GF-D8 (cell line): ENCODE measurements at regions not wholly inside any gene's neighbourhood (a gene's known extent, or its start where the extent isn't known, plus 50 kb on each side); places are given as distances from the start of the nearest gene placed in this dataset.

Experiments
- DNase-seq: peaks from one replicate; lab custom pipeline; 2025; lab: John Stamatoyannopoulos, UW

GRCh38 chr10:47230957-47231356 lies 69.0 kb upstream of the GDF10 start:
- DNase-seq, result no peak

GRCh38 chr10:47231414-47231813 lies 68.6 kb upstream of the GDF10 start:
- no peak for DNase-seq

- DNase-seq, result no peak
These were observed 66.4 kb upstream of the GDF10 start for GRCh38 chr10:47233631-47234030.

GRCh38 chr10:47235484-47235883 lies 64.5 kb upstream of the GDF10 start:
- no peak for DNase-seq

- DNase-seq, result no peak
These were observed 62.4 kb upstream of the GDF10 start for GRCh38 chr10:47237316-47238260.

GRCh38 chr10:47238331-47239095 lies 61.5 kb upstream of the GDF10 start:
- DNase-seq, result no peak

- no peak for DNase-seq
These were observed 60.8 kb upstream of the GDF10 start for GRCh38 chr10:47239211-47239610.

- no peak for DNase-seq
These were observed 59.8 kb upstream of the GDF10 start for GRCh38 chr10:47240173-47240572.

GRCh38 chr10:47241256-47241655 lies 58.7 kb upstream of the GDF10 start:
- DNase-seq, result no peak

GRCh38 chr10:47241946-47242867 lies 57.8 kb upstream of the GDF10 start:
- no peak for DNase-seq

- DNase-seq, result no peak
These were observed 56.6 kb upstream of the GDF10 start for GRCh38 chr10:47243356-47243755.

GRCh38 chr10:47243791-47244190 lies 56.2 kb upstream of the GDF10 start:
- no peak for DNase-seq

GRCh38 chr10:47244560-47245500 lies 55.2 kb upstream of the GDF10 start:
- DNase-seq, result no peak

GRCh38 chr10:47245731-47246350 lies 54.2 kb upstream of the GDF10 start:
- DNase-seq, result no peak

GRCh38 chr10:47246406-47247147 lies 53.4 kb upstream of the GDF10 start:
- no peak for DNase-seq

- no peak for DNase-seq
These were observed 52.6 kb upstream of the GDF10 start for GRCh38 chr10:47247148-47248059.

- DNase-seq, result no peak
These were observed 51.5 kb upstream of the GDF10 start for GRCh38 chr10:47248386-47249090.

- no peak for DNase-seq
These were observed 50.1 kb upstream of the GDF10 start for GRCh38 chr10:47249881-47250280.
